HepG2 (cell line): ENCODE measurements at regions not wholly inside any gene's neighbourhood (a gene's known extent, or its start where the extent isn't known, plus 50 kb on each side); places are given as distances from the start of the nearest gene placed in this dataset.
A peak's percentile ranks its signal among the peaks of the same experiment; 100 is the strongest.

Experiments used
- ATAC-seq: fragments of 200-7000 bp; cut with Tn5 transposase; 3 replicates; pipeline ENCODE4 v1.9.1; 2020; ENCODE audit warnings: mild to moderate bottlenecking, moderate library complexity
- BruUV-seq: library from RNA; stranded (reverse); fragments of 400-500 nt; replicated peaks from 2 replicates; lab custom pipeline; 2021; lab: Mats Ljungman, UMichigan
- CTCF ChIA-PET: fragments of 300-600 bp; formaldehyde crosslinking; extraction: SDS; loops from one replicate; lab custom pipeline; 2021; ENCODE audit warnings: low total read pairs, inconsistent platforms, low intra/inter-chr PET ratio; lab: Yijun Ruan, JAX
- POLR2A ChIA-PET: fragments of 350-600 bp; sonication (Branson Sonifier 250); formaldehyde crosslinking; loops from one replicate; lab custom pipeline; 2020; ENCODE audit warnings: antibody characterized with exemption, inconsistent platforms; lab: Yijun Ruan, JAX
- DNase-seq: peaks from one replicate; pipeline ENCODE4 v3.0.0-alpha.2; 2015; ENCODE audit warnings: low spot score
- FAIRE-seq: peaks from 3 replicates; lab custom pipeline; 2011; peaks lifted over from hg19 to GRCh38; lab: Jason Lieb, UNC
- H2AFZ ChIP-seq: one replicate; pipeline ENCODE4 v1.6.1; 2011; ENCODE audit warnings: low read length, inconsistent platforms
- H3K27ac ChIP-seq: fragments of 300-600 bp; 3 replicates; pipeline ENCODE4 v1.8.0; 2011; ENCODE audit warnings: mixed run types, mild to moderate bottlenecking, mixed read lengths, low read length, inconsistent platforms; ENCODE audit not compliant: insufficient read depth; ENCODE audit errors: extremely low read length
- H3K27me3 ChIP-seq, 2 experiments: fragments of 200-600 bp in 1 of 2; 2 replicates in 1 of 2; 3 replicates in 1 of 2; pipeline versions ENCODE4 v1.6.0 to v1.8.0; 2011; ENCODE audit warnings: low read length in 2 of 2, mild to moderate bottlenecking in 2 of 2, moderate library complexity in 2 of 2, inconsistent platforms in 1 of 2; ENCODE audit not compliant: insufficient read depth in 2 of 2, control insufficient read depth in 1 of 2
- H3K36me3 ChIP-seq, 2 experiments: fragments of 200-600 bp in 1 of 2; replicated peaks in 1 of 2; 2 replicates in 1 of 2; 3 replicates in 1 of 2; pipeline versions ENCODE4 v1.5.1 to v1.8.0; 2011; ENCODE audit warnings: low read length in 2 of 2, inconsistent platforms in 1 of 2; ENCODE audit not compliant: insufficient read depth in 2 of 2, control insufficient read depth in 1 of 2
- H3K4me1 ChIP-seq: 2 replicates; pipeline ENCODE4 v1.5.1; 2012; ENCODE audit warnings: low read length, inconsistent platforms; ENCODE audit not compliant: insufficient read depth
- H3K4me2 ChIP-seq: 2 replicates; pipeline ENCODE4 v1.6.0; 2011; ENCODE audit warnings: low read depth, low read length, inconsistent platforms
- H3K4me3 ChIP-seq, 3 experiments: fragments of 200-600 bp in 1 of 3; sonication (generic), shearing (Covaris generic) in 1 of 3; replicated peaks in 1 of 3; 2 replicates each; pipeline ENCODE4 v1.5.1; 2011 to 2016; ENCODE audit warnings: low read length in 3 of 3, inconsistent platforms in 2 of 3, low read depth in 2 of 3, mild to moderate bottlenecking in 2 of 3, control low read depth in 1 of 3, mixed read lengths in 1 of 3; ENCODE audit not compliant: insufficient read depth in 1 of 3
- H3K79me2 ChIP-seq: one replicate; pipeline ENCODE4 v1.6.1; 2011; ENCODE audit warnings: low read length, inconsistent platforms; ENCODE audit not compliant: insufficient read depth
- H3K9ac ChIP-seq: 2 replicates; pipeline ENCODE4 v1.6.0; 2011; ENCODE audit warnings: mild to moderate bottlenecking, low read depth, low read length, inconsistent platforms; ENCODE audit not compliant: insufficient read depth
- H3K9me3 ChIP-seq: 2 replicates; pipeline ENCODE4 v1.5.1; 2012; ENCODE audit warnings: mild to moderate bottlenecking, low read length
- H4K20me1 ChIP-seq: 2 replicates; pipeline ENCODE4 v1.6.0; 2011; ENCODE audit warnings: inconsistent platforms, mild to moderate bottlenecking, low read length, moderate library complexity; ENCODE audit not compliant: insufficient read depth
- CEBPB ChIP-seq: IDR thresholded peaks from 2 replicates; pipeline ENCODE4 v1.6.1; 2011; ENCODE audit warnings: low read depth, low read length, improper control_type of control experiment, borderline replicate concordance
- GABPB1 ChIP-seq: IDR thresholded peaks from 2 replicates; pipeline ENCODE4 v1.6.1; 2016; ENCODE audit warnings: mild to moderate bottlenecking, missing genetic modification reagents, moderate library complexity, missing compliant biosample characterization
- NFYB ChIP-seq: sonication (generic); formaldehyde crosslinking; IDR thresholded peaks from 2 replicates; pipeline ENCODE4 v1.4.0; 2020; ENCODE audit warnings: missing genetic modification reagents
- TBL1XR1 ChIP-seq: fragments of 150-350 bp; IDR thresholded peaks from 2 replicates; pipeline ENCODE4 v1.6.1; 2014; ENCODE audit warnings: borderline replicate concordance, low read length; ENCODE audit not compliant: partially characterized antibody
- ZNF562 ChIP-seq: sonication (generic); formaldehyde crosslinking; IDR thresholded peaks from 2 replicates; pipeline ENCODE4 v1.8.0; 2022; ENCODE audit warnings: missing genetic modification reagents, borderline replicate concordance
- WGBS: methylation state at CpG from one replicate; pipeline ENCODE4 v1.1.6; 2017; ENCODE audit warnings: low lambda C conversion rate; 5-methylcytosine and 5-hydroxymethylcytosine counted together
- in situ Hi-C: cut with HindIII; loops from 2 replicates; pipeline ENCODE4 v1.10.0; 2017; ENCODE audit warnings: low pct_unique_long_range_greater_than_20kb; ENCODE audit not compliant: extremely low pct_ligation_motif_present
- intact Hi-C: fragments of 100-400 bp; cut with micrococcal nuclease; formaldehyde crosslinking; loops from one replicate; pipeline ENCODE4 v1.10.0; 2022; ENCODE audit not compliant: unreplicated experiment
- TF ChIP-seq, protein P1 (sequence below): sonication (generic); formaldehyde crosslinking; IDR thresholded peaks from 2 replicates; pipeline ENCODE4 v1.4.0; 2020; ENCODE audit warnings: missing genetic modification reagents, mild to moderate bottlenecking, borderline replicate concordance

DNA sequence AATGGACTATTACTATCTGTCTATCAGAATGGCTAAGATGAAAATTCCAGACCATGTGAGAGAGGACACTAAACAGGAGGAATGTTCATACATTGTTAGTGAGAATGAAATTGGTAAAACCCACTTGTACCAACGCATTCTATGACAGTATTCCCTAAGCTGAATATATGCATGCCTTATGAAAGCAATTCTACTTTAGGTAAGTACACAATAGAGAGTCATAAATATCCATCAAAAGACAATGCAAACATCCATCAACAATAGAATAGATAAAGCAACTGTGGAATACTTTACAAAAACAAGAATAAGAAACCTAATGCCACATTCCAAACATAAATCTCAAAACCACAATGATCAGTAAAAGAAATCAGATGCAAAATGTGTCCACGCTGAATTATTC lies 529.3 kb downstream of the ANKRD50 start:
- H3K4me2 ChIP-seq = no peak overlapping the region
- ATAC-seq (no peak), DNase-seq (no peak), FAIRE-seq (no peak)
- H3K4me3 ChIP-seq = no peak overlapping the region
- H3K36me3 ChIP-seq = no peaks in the 10 kb centered on the region
- H2AFZ ChIP-seq = no peak overlapping the region
- BruUV-seq = no TSS peak
- H3K79me2 ChIP-seq = no peaks in the 10 kb centered on the region
- ChIA-PET CTCF (no interaction called here), POLR2A (no interaction called here)
- intact Hi-C loops = no loop called here
- H3K9me3 ChIP-seq = no peaks in the 10 kb centered on the region
- in situ Hi-C loops = no loop called here
- no peaks in the 10 kb centered on the region for H3K4me1 ChIP-seq
- no peak overlapping the region for H3K27ac ChIP-seq
- H4K20me1 ChIP-seq = no peaks in the 10 kb centered on the region
- H3K27me3 ChIP-seq = no peaks in the 10 kb centered on the region
- no peak overlapping the region for H3K9ac ChIP-seq
- TF ChIP-seq ZNF562 (CRISPR knock-in tag) = no peak
- TF ChIP-seq, protein P1, sequence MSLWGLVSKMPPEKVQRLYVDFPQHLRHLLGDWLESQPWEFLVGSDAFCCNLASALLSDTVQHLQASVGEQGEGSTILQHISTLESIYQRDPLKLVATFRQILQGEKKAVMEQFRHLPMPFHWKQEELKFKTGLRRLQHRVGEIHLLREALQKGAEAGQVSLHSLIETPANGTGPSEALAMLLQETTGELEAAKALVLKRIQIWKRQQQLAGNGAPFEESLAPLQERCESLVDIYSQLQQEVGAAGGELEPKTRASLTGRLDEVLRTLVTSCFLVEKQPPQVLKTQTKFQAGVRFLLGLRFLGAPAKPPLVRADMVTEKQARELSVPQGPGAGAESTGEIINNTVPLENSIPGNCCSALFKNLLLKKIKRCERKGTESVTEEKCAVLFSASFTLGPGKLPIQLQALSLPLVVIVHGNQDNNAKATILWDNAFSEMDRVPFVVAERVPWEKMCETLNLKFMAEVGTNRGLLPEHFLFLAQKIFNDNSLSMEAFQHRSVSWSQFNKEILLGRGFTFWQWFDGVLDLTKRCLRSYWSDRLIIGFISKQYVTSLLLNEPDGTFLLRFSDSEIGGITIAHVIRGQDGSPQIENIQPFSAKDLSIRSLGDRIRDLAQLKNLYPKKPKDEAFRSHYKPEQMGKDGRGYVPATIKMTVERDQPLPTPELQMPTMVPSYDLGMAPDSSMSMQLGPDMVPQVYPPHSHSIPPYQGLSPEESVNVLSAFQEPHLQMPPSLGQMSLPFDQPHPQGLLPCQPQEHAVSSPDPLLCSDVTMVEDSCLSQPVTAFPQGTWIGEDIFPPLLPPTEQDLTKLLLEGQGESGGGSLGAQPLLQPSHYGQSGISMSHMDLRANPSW (CRISPR knock-in tag) = no peak
- TF ChIP-seq GABPB1 (CRISPR knock-in tag) = no peak
- TF ChIP-seq TBL1XR1 = no peak
- WGBS = 1% methylated on average over 2 of the region's 2 CpGs

DNA sequence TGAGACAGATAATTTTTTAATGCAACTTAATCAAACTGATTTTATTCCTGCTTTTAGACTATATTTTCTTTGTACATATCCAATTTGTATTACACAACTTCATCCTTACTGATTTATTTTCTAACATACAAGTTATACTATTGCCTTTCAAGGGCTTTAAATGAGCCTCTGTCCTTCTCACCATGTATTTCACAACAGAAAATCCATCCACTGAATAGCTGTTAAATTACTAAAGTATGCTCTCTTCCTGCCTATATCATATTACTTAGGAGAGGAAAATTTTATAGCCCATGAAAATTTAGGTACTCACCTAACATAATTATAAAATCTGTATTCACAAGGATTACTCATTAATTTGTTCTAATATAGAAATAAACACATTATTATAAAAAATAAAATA lies 528.6 kb downstream of the ANKRD50 start:
- no peaks in the 10 kb centered on the region for H3K9me3 ChIP-seq
- no peak overlapping the region for H3K27ac ChIP-seq
- BruUV-seq = no TSS peak
- intact Hi-C loops (no loop called here), in situ Hi-C loops (no loop called here)
- H3K4me3 ChIP-seq = no peak overlapping the region
- DNase-seq = no peak
- H3K4me1 ChIP-seq = no peaks in the 10 kb centered on the region
- ChIA-PET POLR2A (no interaction called here), CTCF (no interaction called here)
- H4K20me1 ChIP-seq = no peaks in the 10 kb centered on the region
- H3K4me2 ChIP-seq = no peak overlapping the region
- no peaks in the 10 kb centered on the region for H3K36me3 ChIP-seq
- TF ChIP-seq CEBPB (0 out of 2 replicates have a peak, but pooled peaks have one; percentile 17), NFYB (CRISPR knock-in tag) (no peak)
- no peak overlapping the region for H3K9ac ChIP-seq
- no peaks in the 10 kb centered on the region for H3K27me3 ChIP-seq
- no peak for FAIRE-seq
- no peak for ATAC-seq
- no peaks in the 10 kb centered on the region for H3K79me2 ChIP-seq
- H2AFZ ChIP-seq = no peak overlapping the region
